Upper lobe of left lung (tissue), 6 donors: ENCODE measurements at regions not wholly inside any gene's neighbourhood (a gene's known extent, or its start where the extent isn't known, plus 50 kb on each side); places are given as distances from the start of the nearest gene placed in this dataset.

ENCODE experiments used
- ATAC-seq, 2 donors: fragments of 200-7000 bp; cut with Tn5 transposase; one replicate each; pipeline ENCODE4 v1.9.1; 2022; ENCODE audit warnings: mild to moderate bottlenecking in 2 of 2, moderate library complexity in 2 of 2; ENCODE audit not compliant: low FRiP score in 2 of 2
- DNase-seq, 2 donors: peaks; one replicate each; pipeline ENCODE4 v3.0.0-alpha.2; 2019 to 2020
- H3K27ac ChIP-seq, 4 donors: fragments of 200-600 bp; sonication (generic); one replicate each; pipeline ENCODE4 v1.5.1; 2016 to 2019
- H3K27me3 ChIP-seq, 4 donors: fragments of 200-600 bp; sonication (generic); one replicate each; pipeline ENCODE4 v1.5.1; 2017 to 2019
- H3K36me3 ChIP-seq, 4 donors: fragments of 200-600 bp; sonication (generic); one replicate each; pipeline ENCODE4 v1.5.1; 2016 to 2019
- H3K4me1 ChIP-seq, 4 donors: fragments of 200-600 bp; sonication (generic); one replicate each; pipeline ENCODE4 v1.5.1; 2018 to 2019
- H3K4me3 ChIP-seq, 4 donors: fragments of 200-600 bp; sonication (generic); one replicate each; pipeline ENCODE4 v1.5.1; 2017 to 2019; ENCODE audit warnings: mild to moderate bottlenecking in 2 of 4, moderate library complexity in 1 of 4
- H3K9me3 ChIP-seq, 4 donors: fragments of 200-600 bp; sonication (generic); one replicate each; pipeline ENCODE4 v1.5.1; 2018 to 2019
- CTCF ChIP-seq, 6 experiments: fragments of 450-650 bp in 4 of 6; fragments of 200-600 bp in 2 of 6; sonication (generic) in 2 of 6; IDR thresholded peaks; one replicate each; pipeline ENCODE4 v1.5.1; 2016 to 2019; ENCODE audit warnings: antibody characterized with exemption in 6 of 6
- EP300 ChIP-seq, 4 donors: sonication (generic); formaldehyde crosslinking; IDR thresholded peaks; one replicate each; pipeline ENCODE4 v1.5.1; 2017; ENCODE audit warnings: antibody characterized with exemption in 4 of 4, control low read depth in 2 of 4
- POLR2A ChIP-seq, 4 donors: fragments of 450-650 bp; IDR thresholded peaks; one replicate each; pipeline ENCODE4 v1.5.1; 2016 to 2017; ENCODE audit warnings: antibody characterized with exemption in 4 of 4, mild to moderate bottlenecking in 2 of 4
- POLR2AphosphoS5 ChIP-seq, 2 donors: sonication (generic); formaldehyde crosslinking; IDR thresholded peaks; one replicate each; pipeline ENCODE4 v1.5.1; 2017; ENCODE audit warnings: antibody characterized with exemption in 2 of 2
- WGBS, 2 donors: methylation state at CpG; one replicate each; pipeline ENCODE4 v1.1.5; 2017 to 2018; 5-methylcytosine and 5-hydroxymethylcytosine counted together
- donor health status: DM: no; HTN: no; CAD: no; lungs with moderate emphysema.
- donor health status: DM: no; HTN: yes; CAD: no; lungs with severe emphysema.

GRCh38 chr2:224159345-224159928 is 120.4 kb upstream of the SERPINE2 start:
- Histone ChIP-seq H3K9me3 (no peaks in the 10 kb centered on the region), H3K27me3 (no peaks in the 10 kb centered on the region), H3K4me1 (no peaks in the 10 kb centered on the region), H3K4me3 (no peak overlapping the region), H3K36me3 (no peaks in the 10 kb centered on the region), H3K27ac (no peak overlapping the region)
- ATAC-seq (no peak), DNase-seq (no peak)
- no peak for TF ChIP-seq POLR2A (IDR thresholded peaks at IDR 0.05)
- TF ChIP-seq POLR2AphosphoS5 (IDR thresholded peaks at IDR 0.05) = no peak
- no peak for TF ChIP-seq CTCF (IDR thresholded peaks at IDR 0.05)
- TF ChIP-seq EP300 (IDR thresholded peaks at IDR 0.05) = no peak
- 86 to 87% methylated on average over 2 to 3 of the region's 3 CpGs for WGBS, 2 donors

DNA sequence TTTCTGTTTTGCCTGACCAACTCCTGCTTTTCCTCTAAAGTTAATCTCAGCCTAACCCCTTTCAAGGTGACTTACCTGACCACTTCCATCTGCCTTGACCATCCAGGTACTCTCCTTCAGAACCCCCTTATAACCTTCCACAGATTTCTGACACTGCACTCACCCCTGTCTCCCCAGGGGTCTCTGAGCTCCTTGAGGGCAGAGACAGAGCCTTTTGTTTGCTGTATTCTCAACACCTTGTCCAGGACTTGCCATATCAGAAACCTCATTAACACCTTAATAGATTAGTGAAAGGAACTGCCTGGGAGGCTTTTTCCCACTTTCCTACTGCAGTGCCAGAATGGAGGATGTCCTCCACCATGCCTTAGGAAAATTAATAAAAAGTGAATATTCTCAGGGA is 119.7 kb upstream of the SERPINE2 start:
- ATAC-seq = no peak
- TF ChIP-seq CTCF (IDR thresholded peaks at IDR 0.05) (no peak), POLR2AphosphoS5 (IDR thresholded peaks at IDR 0.05) (no peak), POLR2A (IDR thresholded peaks at IDR 0.05) (no peak), EP300 (IDR thresholded peaks at IDR 0.05) (no peak)

DNA sequence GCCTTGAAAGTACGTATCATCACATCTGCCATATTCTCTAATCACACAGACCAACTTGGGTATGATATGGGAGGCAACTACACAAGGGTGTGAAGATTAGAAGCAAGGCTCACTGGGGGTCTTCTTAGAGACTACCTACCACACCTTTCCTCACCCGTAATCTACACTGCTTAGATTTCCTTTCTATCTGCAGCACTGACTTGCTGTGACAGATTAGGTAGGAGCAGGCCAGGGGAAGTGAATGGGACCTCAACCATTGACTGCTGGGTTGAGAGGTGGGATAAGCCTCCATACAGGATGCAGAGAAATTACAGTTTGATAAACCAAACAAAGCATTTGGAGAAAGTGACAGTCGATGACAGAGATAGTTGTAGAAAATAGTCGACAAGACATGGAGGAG is 119.0 kb upstream of the SERPINE2 start:
- H3K27me3 ChIP-seq = no peaks in the 10 kb centered on the region
- whole genome bisulfite sequencing, 2 donors = 73 to 86% methylated on average over 4 of the region's 4 CpGs

More for the DNA sequence above, 119.7 kb upstream of the SERPINE2 start:
- no peak for DNase-seq
- Histone ChIP-seq H3K27ac (no peak overlapping the region), H3K36me3 (no peaks in the 10 kb centered on the region), H3K9me3 (no peaks in the 10 kb centered on the region), H3K4me1 (no peaks in the 10 kb centered on the region), H3K4me3 (no peak overlapping the region), H3K27me3 (no peaks in the 10 kb centered on the region)

GRCh38 chr2:224157655-224158054 is 118.6 kb upstream of the SERPINE2 start:
- no peaks in the 10 kb centered on the region for H3K27me3 ChIP-seq
- no peaks in the 10 kb centered on the region for H3K36me3 ChIP-seq
- ATAC-seq (no peak), DNase-seq (no peak)
- no peaks in the 10 kb centered on the region for H3K4me1 ChIP-seq
- TF ChIP-seq POLR2A (IDR thresholded peaks at IDR 0.05) (no peak), CTCF (IDR thresholded peaks at IDR 0.05) (no peak), POLR2AphosphoS5 (IDR thresholded peaks at IDR 0.05) (no peak), EP300 (IDR thresholded peaks at IDR 0.05) (no peak)
- H3K4me3 ChIP-seq = no peak overlapping the region
- H3K27ac ChIP-seq = no peak overlapping the region
- no peaks in the 10 kb centered on the region for H3K9me3 ChIP-seq
- 71 to 93% methylated on average over 1 of the region's 1 CpG for WGBS, 2 donors

More for the DNA sequence above, 119.0 kb upstream of the SERPINE2 start:
- H3K9me3 ChIP-seq = no peaks in the 10 kb centered on the region
- TF ChIP-seq EP300 (IDR thresholded peaks at IDR 0.05) = no peak
- H3K4me1 ChIP-seq = no peaks in the 10 kb centered on the region
- no peaks in the 10 kb centered on the region for H3K36me3 ChIP-seq
- no peak overlapping the region for H3K4me3 ChIP-seq
- ATAC-seq (no peak), DNase-seq (no peak)
- H3K27ac ChIP-seq = no peak overlapping the region

DNA sequence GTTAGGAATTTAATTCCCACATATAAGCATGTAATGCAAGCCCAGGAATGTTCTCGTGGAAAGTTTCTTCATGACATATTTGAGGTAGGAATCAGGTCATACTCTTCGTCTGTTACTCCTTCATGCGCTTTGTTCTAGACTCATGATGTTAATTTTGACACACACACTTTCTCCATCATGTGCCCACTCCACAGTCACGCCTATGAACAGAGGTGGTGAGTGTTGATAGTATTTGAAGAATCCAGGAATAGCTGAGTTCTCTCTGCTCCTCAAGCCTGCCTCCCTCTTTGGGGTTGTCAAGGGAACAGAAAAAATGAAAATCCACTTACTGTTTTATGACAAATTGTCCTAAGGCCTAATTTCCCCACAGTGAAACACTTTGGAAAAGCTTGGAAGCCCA is 117.3 kb upstream of the SERPINE2 start:
- no peak for TF ChIP-seq EP300 (IDR thresholded peaks at IDR 0.05)
- no peak for TF ChIP-seq CTCF (IDR thresholded peaks at IDR 0.05)
- no peak for TF ChIP-seq POLR2A (IDR thresholded peaks at IDR 0.05)
- Histone ChIP-seq H3K4me3 (no peak overlapping the region), H3K27ac (no peak overlapping the region), H3K9me3 (no peaks in the 10 kb centered on the region), H3K4me1 (no peaks in the 10 kb centered on the region), H3K36me3 (no peaks in the 10 kb centered on the region), H3K27me3 (no peaks in the 10 kb centered on the region)
- DNase-seq (no peak), ATAC-seq (no peak)
- 87 to 89% methylated on average over 4 of the region's 4 CpGs for WGBS, 2 donors
